ENCODE measurements at regions not wholly inside any gene's neighbourhood (a gene's known extent, or its start where the extent isn't known, plus 50 kb on each side); places are given as distances from the start of the nearest gene placed in this dataset.

- TF ChIP-seq AFF4 (CRISPR knock-in tag; IDR thresholded peaks at IDR 0.05; ENCODE audit: borderline replicate concordance) (no peak), NR1H2 (CRISPR knock-in tag; IDR thresholded peaks at IDR 0.05) (no peak), MXD4 (CRISPR knock-in tag; IDR thresholded peaks at IDR 0.05; ENCODE audit: borderline replicate concordance) (no peak)
Observed at GRCh38 chr1:75014250-75014649, 119.9 kb upstream of the LHX8 start (continued).

- ChIA-PET CTCF (no interaction called here), POLR2A (no interaction called here)
- no peak for TF ChIP-seq STAT6 (CRISPR knock-in tag; conservative IDR thresholded peaks at IDR 0.05; ENCODE audit: low read depth)
- no peak for TF ChIP-seq CDX4 (CRISPR knock-in tag; IDR thresholded peaks at IDR 0.05; ENCODE audit: borderline replicate concordance)
- no peak for TF ChIP-seq E2F4 (CRISPR knock-in tag; IDR thresholded peaks at IDR 0.05; ENCODE audit: borderline replicate concordance, low read depth)
- TF ChIP-seq EMX1 (CRISPR knock-in tag; IDR thresholded peaks at IDR 0.05): no peak
- 0 out of 2 replicates have a peak, but pooled peaks have one; percentile 44 for TF ChIP-seq ZNF317 (CRISPR knock-in tag; IDR thresholded peaks at IDR 0.05; ENCODE audit: borderline replicate concordance, low read depth)
- no peak for TF ChIP-seq USF2 (CRISPR knock-in tag; IDR thresholded peaks at IDR 0.05)
- TF ChIP-seq NR3C1 (CRISPR knock-in tag; conservative IDR thresholded peaks at IDR 0.05; ENCODE audit: low read depth): no peak
- no peak overlapping the region for H3K27ac Mint-ChIP-seq
- ATAC-seq (no peak; the same call in 1 of the 2 replicates), DNase-seq (ENCODE audit: low spot score) (no peak)
- H3K4me3 Mint-ChIP-seq: no peak overlapping the region
- no peaks in the 10 kb centered on the region for H3K27me3 Mint-ChIP-seq (ENCODE audit: low read depth)
- H3K36me3 Mint-ChIP-seq: no peaks in the 10 kb centered on the region
- no peaks in the 10 kb centered on the region for H3K4me1 Mint-ChIP-seq
- H3K9me3 Mint-ChIP-seq: no peaks in the 10 kb centered on the region
Observed at GRCh38 chr1:75023005-75023404, 111.2 kb upstream of the LHX8 start.

GRCh38 chr1:75034376-75034775 is 99.8 kb upstream of the LHX8 start:
- H3K27me3 Mint-ChIP-seq (ENCODE audit: low read depth): peaks cover 5% of the 10 kb centered on the region
- ATAC-seq (no peak), DNase-seq (ENCODE audit: low spot score) (no peak)
- ChIA-PET POLR2A (no interaction called here), CTCF (no interaction called here)
- H3K4me3 Mint-ChIP-seq: no peak overlapping the region
- no peaks in the 10 kb centered on the region for H3K4me1 Mint-ChIP-seq
- H3K36me3 Mint-ChIP-seq: peaks cover 16% of the 10 kb centered on the region
- H3K27ac Mint-ChIP-seq: no peak overlapping the region
- H3K9me3 Mint-ChIP-seq: peaks cover 38% of the 10 kb centered on the region
- no peak for TF ChIP-seq TP53 (CRISPR knock-in tag; IDR thresholded peaks at IDR 0.05)
- no peak for TF ChIP-seq ERG (CRISPR knock-in tag; IDR thresholded peaks at IDR 0.05)
- TF ChIP-seq FOXK1 (CRISPR knock-in tag; IDR thresholded peaks at IDR 0.05): no peak
- no peak for TF ChIP-seq ATF3 (CRISPR knock-in tag; conservative IDR thresholded peaks at IDR 0.05)
- no peak for TF ChIP-seq GRHL2 (CRISPR knock-in tag; IDR thresholded peaks at IDR 0.05; ENCODE audit: insufficient replicate concordance, severe bottlenecking)
- TF ChIP-seq E2F4 (CRISPR knock-in tag; IDR thresholded peaks at IDR 0.05; ENCODE audit: borderline replicate concordance, low read depth): no peak
- no peak for TF ChIP-seq ZNF416 (CRISPR knock-in tag; IDR thresholded peaks at IDR 0.05)
- TF ChIP-seq ELF4 (CRISPR knock-in tag; IDR thresholded peaks at IDR 0.05; ENCODE audit: low read depth): no peak
- TF ChIP-seq TEAD4 (CRISPR knock-in tag; IDR thresholded peaks at IDR 0.05): no peak
- TF ChIP-seq CREB1 (CRISPR knock-in tag; IDR thresholded peaks at IDR 0.05): no peak
- TF ChIP-seq ATF1 (CRISPR knock-in tag; IDR thresholded peaks at IDR 0.05): no peak
- TF ChIP-seq TCF7 (CRISPR knock-in tag; IDR thresholded peaks at IDR 0.05; ENCODE audit: low read depth): no peak
- TF ChIP-seq ZNF138 (CRISPR knock-in tag; conservative IDR thresholded peaks at IDR 0.05): no peak

Measured in WTC11 (cell line).